B cell (primary cell): ENCODE measurements at regions not wholly inside any gene's neighbourhood (a gene's known extent, or its start where the extent isn't known, plus 50 kb on each side); places are given as distances from the start of the nearest gene placed in this dataset.

Experiments
- ATAC-seq: fragments of 200-7000 bp; cut with Tn5 transposase; one replicate; pipeline ENCODE4 v1.10.0; 2021; ENCODE audit warnings: low read depth, mild to moderate bottlenecking, moderate number of reproducible peaks, moderate library complexity
- CTCF ChIA-PET: fragments of 350-600 bp; sonication (Branson Sonifier 250); formaldehyde crosslinking; loops from one replicate; lab custom pipeline; 2021; ENCODE audit warnings: antibody characterized with exemption, inconsistent platforms; lab: Charles Lee
- POLR2A ChIA-PET: fragments of 350-600 bp; sonication (Branson Sonifier 250); formaldehyde crosslinking; loops from one replicate; lab custom pipeline; 2021; ENCODE audit warnings: antibody characterized with exemption; lab: Charles Lee
- DNase-seq: peaks from one replicate; pipeline ENCODE4 v3.0.0; 2013
- H2AFZ ChIP-seq: 2 replicates; pipeline ENCODE4 v1.6.1; 2012; ENCODE audit warnings: mild to moderate bottlenecking, low read depth, low read length; ENCODE audit not compliant: insufficient read depth, poor library complexity, severe bottlenecking
- H3K27ac ChIP-seq, 2 donors: 1 replicate in 1 of 2; 2 replicates in 1 of 2; pipeline ENCODE4 v1.5.1; 2012 to 2013; ENCODE audit warnings: low read length in 2 of 2, mild to moderate bottlenecking in 2 of 2, moderate library complexity in 1 of 2
- H3K27me3 ChIP-seq, 4 experiments: fragments of 200-600 bp in 1 of 4; sonication (generic) in 1 of 4; replicated peaks in 1 of 4; 1 replicate in 2 of 4; 2 replicates in 2 of 4; pipeline versions ENCODE4 v1.6.1 to v1.7.0; 2013 to 2016; ENCODE audit warnings: low read length in 3 of 4, mild to moderate bottlenecking in 2 of 4, mixed read lengths in 1 of 4, moderate library complexity in 1 of 4; ENCODE audit not compliant: insufficient read depth in 4 of 4, control insufficient read depth in 3 of 4; ENCODE audit errors: control extremely low read depth in 1 of 4
- H3K36me3 ChIP-seq, 2 experiments: replicated peaks in 1 of 2; 1 replicate in 1 of 2; 2 replicates in 1 of 2; pipeline versions ENCODE4 v1.6.1 to v1.7.1; 2013; ENCODE audit warnings: low read length in 1 of 2; ENCODE audit not compliant: insufficient read depth in 2 of 2, control insufficient read depth in 1 of 2; ENCODE audit errors: control extremely low read depth in 1 of 2, extremely low read depth in 1 of 2
- H3K4me1 ChIP-seq, 2 donors: fragments of 200-600 bp in 1 of 2; sonication (generic) in 1 of 2; 1 replicate in 1 of 2; 2 replicates in 1 of 2; pipeline versions ENCODE4 v1.5.1 to v1.6.1; 2013 to 2017; ENCODE audit warnings: low read length in 2 of 2; ENCODE audit not compliant: control insufficient read depth in 2 of 2, insufficient read depth in 2 of 2
- H3K4me2 ChIP-seq: replicated peaks from 2 replicates; pipeline ENCODE3; 2012; ENCODE audit warnings: mild to moderate bottlenecking, low read depth, low read length; ENCODE audit not compliant: poor library complexity, severe bottlenecking
- H3K4me3 ChIP-seq, 5 experiments: fragments of 200-600 bp in 1 of 5; sonication (generic) in 1 of 5; 1 replicate in 3 of 5; 2 replicates in 2 of 5; pipeline versions ENCODE4 v1.5.1 to v1.7.0; 2011 to 2016; ENCODE audit warnings: low read length in 4 of 5, mild to moderate bottlenecking in 4 of 5, low read depth in 2 of 5, control low read depth in 1 of 5, moderate library complexity in 1 of 5; ENCODE audit not compliant: insufficient read depth in 1 of 5; ENCODE audit errors: control extremely low read depth in 1 of 5, extremely low read depth in 1 of 5
- H3K79me2 ChIP-seq: fragments of 200-600 bp; sonication (generic); one replicate; pipeline ENCODE4 v1.6.0; 2016; ENCODE audit warnings: low read length; ENCODE audit not compliant: control insufficient read depth, insufficient read depth
- H3K9ac ChIP-seq: fragments of 200-600 bp; sonication (generic); 2 replicates; pipeline ENCODE4 v1.6.1; 2017; ENCODE audit warnings: mild to moderate bottlenecking, low read length, moderate library complexity
- H3K9me3 ChIP-seq, 3 donors: one replicate each; pipeline versions ENCODE4 v1.6.1 to v1.7.1; 2013; ENCODE audit warnings: low read length in 2 of 3; ENCODE audit not compliant: control insufficient read depth in 2 of 3, insufficient read depth in 1 of 3; ENCODE audit errors: control extremely low read depth in 1 of 3
- H4K20me1 ChIP-seq: 2 replicates; pipeline ENCODE4 v1.6.0; 2012; ENCODE audit warnings: mild to moderate bottlenecking, low read length; ENCODE audit not compliant: insufficient read depth, control insufficient read depth, poor library complexity, severe bottlenecking
- H3K27ac Mint-ChIP-seq: one replicate; pipeline ENCODE4 v1.8.0; 2021; ENCODE audit warnings: mixed read lengths
- H3K27me3 Mint-ChIP-seq: one replicate; pipeline ENCODE4 v1.8.0; 2021; ENCODE audit warnings: mixed read lengths
- H3K4me1 Mint-ChIP-seq: one replicate; pipeline ENCODE4 v1.8.0; 2021; ENCODE audit warnings: mixed read lengths
- H3K4me3 Mint-ChIP-seq: one replicate; pipeline ENCODE4 v1.8.0; 2021; ENCODE audit warnings: mixed read lengths
- H3K9me3 Mint-ChIP-seq: one replicate; pipeline ENCODE4 v1.8.0; 2022; ENCODE audit warnings: mixed read lengths; ENCODE audit not compliant: insufficient read depth
- EZH2 ChIP-seq: IDR thresholded peaks from 2 replicates; pipeline ENCODE4 v1.6.1; 2012; ENCODE audit warnings: borderline replicate concordance, low read depth, mild to moderate bottlenecking, moderate library complexity, low read length; ENCODE audit not compliant: insufficient read depth, poor library complexity, severe bottlenecking
- WGBS: methylation state at CpG from one replicate; pipeline ENCODE4 v1.1.5; 2013; ENCODE audit warnings: missing lambda C conversion rate; ENCODE audit not compliant: insufficient coverage; 5-methylcytosine and 5-hydroxymethylcytosine counted together
- intact Hi-C: fragments of 100-400 bp; cut with micrococcal nuclease; formaldehyde crosslinking; loops from one replicate; pipeline ENCODE4 v1.10.0; 2022
- TF ChIP-seq, protein P1 (sequence below): fragments of 200-600 bp; IDR thresholded peaks from one replicate; pipeline ENCODE4 v1.8.0; 2022; ENCODE audit warnings: antibody characterized with exemption, mild to moderate bottlenecking

DNA sequence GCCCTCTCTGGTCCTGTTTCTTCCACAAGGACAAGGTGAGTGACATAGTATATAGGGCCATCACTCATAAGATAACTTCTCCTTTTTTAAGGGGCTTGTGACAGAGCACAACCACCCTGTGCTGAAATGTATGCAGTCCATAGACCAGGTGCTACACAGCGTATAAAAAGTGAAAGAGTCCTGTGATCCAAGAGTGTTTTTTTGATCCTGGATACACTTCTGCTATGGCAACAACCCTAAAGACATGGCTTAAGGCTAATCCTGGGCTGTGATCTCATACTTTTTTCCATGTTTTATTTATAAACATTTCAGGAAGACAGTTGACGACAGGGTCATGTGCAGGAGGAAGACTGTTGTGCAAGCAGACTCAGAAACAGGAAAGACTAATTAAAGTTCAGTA, 400.5 kb upstream of the TCF4 start:
- peak overlapping the region; percentile 38 for H2AFZ ChIP-seq
- H3K36me3 ChIP-seq: no peaks in the 10 kb centered on the region
- 13% methylated on average over 2 of the region's 2 CpGs for WGBS
- Mint-ChIP-seq H3K4me3 (no peak overlapping the region), H3K4me1 (peaks cover 3% of the 10 kb centered on the region), H3K9me3 (peaks cover 1% of the 10 kb centered on the region), H3K27me3 (no peaks in the 10 kb centered on the region), H3K27ac (no peak overlapping the region)
- no peaks in the 10 kb centered on the region for H3K4me1 ChIP-seq
- ATAC-seq (peak; percentile 41), DNase-seq (peak; percentile 13)
- no peak for TF ChIP-seq EZH2
- TF ChIP-seq, protein P1, sequence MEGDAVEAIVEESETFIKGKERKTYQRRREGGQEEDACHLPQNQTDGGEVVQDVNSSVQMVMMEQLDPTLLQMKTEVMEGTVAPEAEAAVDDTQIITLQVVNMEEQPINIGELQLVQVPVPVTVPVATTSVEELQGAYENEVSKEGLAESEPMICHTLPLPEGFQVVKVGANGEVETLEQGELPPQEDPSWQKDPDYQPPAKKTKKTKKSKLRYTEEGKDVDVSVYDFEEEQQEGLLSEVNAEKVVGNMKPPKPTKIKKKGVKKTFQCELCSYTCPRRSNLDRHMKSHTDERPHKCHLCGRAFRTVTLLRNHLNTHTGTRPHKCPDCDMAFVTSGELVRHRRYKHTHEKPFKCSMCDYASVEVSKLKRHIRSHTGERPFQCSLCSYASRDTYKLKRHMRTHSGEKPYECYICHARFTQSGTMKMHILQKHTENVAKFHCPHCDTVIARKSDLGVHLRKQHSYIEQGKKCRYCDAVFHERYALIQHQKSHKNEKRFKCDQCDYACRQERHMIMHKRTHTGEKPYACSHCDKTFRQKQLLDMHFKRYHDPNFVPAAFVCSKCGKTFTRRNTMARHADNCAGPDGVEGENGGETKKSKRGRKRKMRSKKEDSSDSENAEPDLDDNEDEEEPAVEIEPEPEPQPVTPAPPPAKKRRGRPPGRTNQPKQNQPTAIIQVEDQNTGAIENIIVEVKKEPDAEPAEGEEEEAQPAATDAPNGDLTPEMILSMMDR: no peak
- no peaks in the 10 kb centered on the region for H3K27me3 ChIP-seq
- H3K4me2 ChIP-seq: peak overlapping the region; percentile 54
- no peak overlapping the region for H3K27ac ChIP-seq
- CTCF ChIA-PET: no interaction called here
- no peaks in the 10 kb centered on the region for H3K79me2 ChIP-seq
- H4K20me1 ChIP-seq: no peaks in the 10 kb centered on the region
- peaks cover 0 to 2% (median 0%) of the 10 kb centered on the region in 3 donors for H3K9me3 ChIP-seq
- intact Hi-C loops: no loop called here
- POLR2A ChIA-PET: no interaction called here
- H3K9ac ChIP-seq: peak overlapping the region; percentile 34
- peak overlapping the region in 1 of 5 experiments; percentile 34 for H3K4me3 ChIP-seq

- Histone ChIP-seq H3K9me3 (peaks cover 0 to 2% (median 0%) of the 10 kb centered on the region in 3 donors), H3K9ac (no peak overlapping the region), H3K4me3 (no peak overlapping the region), H3K27ac (no peak overlapping the region), H3K79me2 (no peaks in the 10 kb centered on the region), H3K4me1 (no peaks in the 10 kb centered on the region), H4K20me1 (no peaks in the 10 kb centered on the region), H3K4me2 (no peak overlapping the region), H2AFZ (no peak overlapping the region), H3K27me3 (no peaks in the 10 kb centered on the region), H3K36me3 (no peaks in the 10 kb centered on the region)
- H3K9me3 Mint-ChIP-seq: peaks cover 1% of the 10 kb centered on the region
- CTCF ChIA-PET: no interaction called here
- H3K4me1 Mint-ChIP-seq: no peaks in the 10 kb centered on the region
- intact Hi-C loops: no loop called here
- H3K27me3 Mint-ChIP-seq: no peaks in the 10 kb centered on the region
- TF ChIP-seq EZH2: no peak
- no CpG with 5 or more reads among the region's 1 CpG for WGBS
- no peak overlapping the region for H3K4me3 Mint-ChIP-seq
- DNase-seq (no peak), ATAC-seq (no peak)
- H3K27ac Mint-ChIP-seq: no peak overlapping the region
- POLR2A ChIA-PET: no interaction called here
These were observed 395.4 kb upstream of the TCF4 start for GRCh38 chr18:55983433-55983832.
